H54 (cell line): ENCODE measurements at regions not wholly inside any gene's neighbourhood (a gene's known extent, or its start where the extent isn't known, plus 50 kb on each side); places are given as distances from the start of the nearest gene placed in this dataset.

Experiments used
- DNase-seq: peaks from one replicate; pipeline ENCODE4 v3.0.0; 2011; ENCODE audit warnings: low spot score, mixed read lengths; ENCODE audit not compliant: insufficient read length
- FAIRE-seq: peaks from 3 replicates; lab custom pipeline; 2011; peaks lifted over from hg19 to GRCh38; lab: Jason Lieb, UNC
- POLR2A ChIP-seq: IDR thresholded peaks from 2 replicates; pipeline ENCODE4 v1.6.1; 2011; ENCODE audit warnings: low read depth, mild to moderate bottlenecking, low read length

GRCh38 chr5:68452286-68452685 is 236.7 kb downstream of the PIK3R1 start:
- DNase-seq (no peak), FAIRE-seq (no peak)
- TF ChIP-seq POLR2A = no peak

- DNase-seq = no peak
- TF ChIP-seq POLR2A = no peak
These were observed 238.6 kb downstream of the PIK3R1 start for GRCh38 chr5:68454172-68454571.

DNA sequence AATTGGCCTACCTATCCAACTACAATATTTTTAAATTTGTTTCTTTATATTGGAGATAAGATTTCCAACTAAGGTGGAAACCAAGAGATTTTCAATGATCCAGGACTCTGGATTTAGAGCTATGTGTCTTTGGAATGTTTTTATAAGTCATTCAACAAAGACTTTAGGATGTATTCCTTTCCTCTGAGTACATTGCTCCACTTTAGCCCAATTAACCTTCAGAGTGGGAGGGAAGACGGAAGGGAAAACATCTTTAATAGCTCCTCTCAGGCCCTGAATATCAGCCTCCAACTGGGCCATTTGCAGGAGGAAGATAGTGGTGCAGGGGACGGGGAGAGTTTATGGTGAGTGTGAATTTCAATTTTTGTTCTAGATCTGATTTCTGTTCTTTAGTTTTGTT is 239.2 kb downstream of the PIK3R1 start:
- FAIRE-seq (no peak), DNase-seq (no peak)
- TF ChIP-seq POLR2A = no peak

More at GRCh38 chr5:68454172-68454571, 238.6 kb downstream of the PIK3R1 start:
- no peak for FAIRE-seq

GRCh38 chr5:68455216-68455615 is 239.7 kb downstream of the PIK3R1 start:
- DNase-seq (no peak), FAIRE-seq (no peak)
- no peak for TF ChIP-seq POLR2A

DNA sequence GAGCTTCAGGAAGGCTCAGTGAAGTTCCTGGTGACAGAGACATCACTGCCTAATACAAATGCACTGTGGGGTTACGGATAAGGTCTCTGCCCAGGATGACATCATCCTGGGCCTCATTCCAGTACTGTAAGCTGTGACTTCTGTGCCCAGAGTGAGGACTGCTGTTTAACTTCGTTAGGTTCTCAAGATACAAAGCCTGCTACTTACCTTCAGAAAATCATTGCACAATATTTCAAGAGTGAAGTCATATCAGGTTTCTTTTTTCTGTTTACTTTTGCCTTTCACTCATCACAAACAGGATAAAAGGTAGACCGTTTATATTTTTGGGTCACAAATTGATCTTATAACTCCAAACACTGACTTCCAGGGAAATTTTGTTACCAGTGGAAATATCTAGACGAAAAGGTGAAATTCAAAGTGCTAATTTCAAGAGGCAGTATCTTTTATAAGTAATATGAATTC is 241.2 kb downstream of the PIK3R1 start:
- DNase-seq = no peak
- TF ChIP-seq POLR2A = no peak
- FAIRE-seq = no peak

DNA sequence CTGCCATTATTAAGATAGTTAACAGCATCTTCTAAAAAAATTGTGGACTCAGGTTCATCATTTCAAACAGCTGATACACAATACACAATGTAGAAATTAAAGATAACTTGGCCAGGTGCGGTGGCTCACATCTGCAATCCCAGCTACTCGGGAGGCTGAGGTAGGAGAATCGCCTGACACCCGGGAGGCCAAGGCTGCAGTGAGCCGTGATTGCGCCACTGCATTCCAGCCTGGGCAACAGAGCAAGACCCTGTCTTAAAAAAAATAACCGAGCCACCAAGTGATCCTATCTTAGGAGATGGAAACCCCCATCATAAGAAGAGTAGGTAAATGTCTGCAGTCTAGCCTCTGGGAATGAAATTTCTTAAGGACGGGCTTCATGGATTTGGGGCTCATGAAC is 241.7 kb downstream of the PIK3R1 start:
- no peak for FAIRE-seq
- no peak for DNase-seq

DNA sequence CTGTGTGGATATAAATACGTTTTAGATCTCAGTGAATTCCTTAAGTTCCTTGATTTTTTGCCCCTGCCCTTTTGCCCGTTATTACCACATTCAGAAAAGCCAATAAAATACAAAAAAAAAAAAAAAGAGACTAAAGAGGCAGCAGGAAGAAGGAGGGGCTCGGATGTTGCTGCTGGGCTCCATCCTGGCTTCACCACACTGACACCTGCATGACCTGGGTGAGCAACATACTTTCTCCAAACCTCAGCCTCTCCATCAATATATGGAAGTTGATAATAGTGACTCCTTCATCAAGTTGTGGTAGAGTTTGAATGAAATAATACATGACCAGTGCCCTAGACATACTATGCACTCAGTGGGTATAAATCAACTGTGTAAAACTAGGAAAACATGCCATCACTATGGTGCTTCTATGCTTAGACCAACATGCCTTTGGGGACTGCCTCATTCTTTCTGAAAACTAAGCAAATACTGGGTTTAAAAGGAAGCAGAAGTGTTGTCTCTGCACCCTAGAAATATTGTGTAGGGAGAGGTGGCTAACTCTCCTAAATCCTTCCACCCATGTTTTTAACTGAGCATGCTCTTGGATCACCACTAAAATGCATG is 243.0 kb downstream of the PIK3R1 start:
- no peak for TF ChIP-seq POLR2A
- FAIRE-seq = no peak
- DNase-seq = no peak

More for the DNA sequence above, 241.7 kb downstream of the PIK3R1 start:
- no peak for TF ChIP-seq POLR2A

GRCh38 chr5:68459093-68459809 is 243.7 kb downstream of the PIK3R1 start:
- FAIRE-seq (no peak), DNase-seq (no peak)
- no peak for TF ChIP-seq POLR2A

GRCh38 chr5:68459810-68460139 is 244.2 kb downstream of the PIK3R1 start:
- no peak for FAIRE-seq
- TF ChIP-seq POLR2A = no peak
- no peak for DNase-seq

- FAIRE-seq = no peak
- no peak for DNase-seq
These were observed 244.7 kb downstream of the PIK3R1 start for GRCh38 chr5:68460147-68460798.

DNA sequence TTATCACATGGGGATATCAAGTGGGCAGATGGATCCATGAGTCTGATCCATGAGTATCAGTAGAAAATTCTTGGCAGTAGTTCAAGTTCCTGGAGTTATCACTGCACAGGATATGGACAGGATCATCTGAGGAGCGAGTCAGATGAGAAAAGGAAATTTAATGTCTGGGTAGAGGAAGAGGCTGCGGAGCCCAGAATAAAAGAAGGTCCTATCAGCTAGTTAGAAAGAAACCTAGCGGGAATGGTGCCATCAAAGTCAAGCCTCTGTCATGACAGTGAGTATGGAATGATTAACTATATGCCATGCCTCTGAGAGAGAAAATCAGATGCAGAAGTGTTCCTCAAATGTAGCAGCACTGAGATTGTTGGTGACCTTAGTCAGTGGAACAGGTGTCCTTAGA is 248.1 kb downstream of the PIK3R1 start:
- FAIRE-seq (no peak), DNase-seq (no peak)
- TF ChIP-seq POLR2A = no peak

More at GRCh38 chr5:68460147-68460798, 244.7 kb downstream of the PIK3R1 start:
- no peak for TF ChIP-seq POLR2A

DNA sequence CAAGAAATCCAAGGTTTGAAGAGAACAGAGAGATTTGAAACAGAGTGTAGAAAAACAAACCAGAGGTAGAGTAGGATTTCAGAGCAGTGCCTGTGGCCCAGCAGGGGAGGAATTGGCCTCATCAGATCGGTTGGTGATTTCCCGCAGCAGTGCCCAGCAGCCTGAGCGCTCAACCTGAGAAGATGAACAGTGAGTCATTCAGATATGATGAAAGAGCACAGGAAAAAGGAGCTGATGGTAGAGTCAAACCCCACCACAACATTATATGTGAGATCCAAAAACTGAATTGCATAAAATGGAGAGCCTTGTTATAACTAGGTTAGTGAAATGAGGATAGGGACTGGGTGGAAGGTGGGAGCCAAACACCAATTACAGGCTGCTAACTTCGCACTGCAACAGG is 248.9 kb downstream of the PIK3R1 start:
- DNase-seq (no peak), FAIRE-seq (no peak)

GRCh38 chr5:68465133-68465532 is 249.6 kb downstream of the PIK3R1 start:
- FAIRE-seq (no peak), DNase-seq (no peak)
- no peak for TF ChIP-seq POLR2A

More for the DNA sequence above, 248.9 kb downstream of the PIK3R1 start:
- no peak for TF ChIP-seq POLR2A

- no peak for DNase-seq
- no peak for TF ChIP-seq POLR2A
- FAIRE-seq = no peak
These were observed 250.5 kb downstream of the PIK3R1 start for GRCh38 chr5:68465934-68466551.

DNA sequence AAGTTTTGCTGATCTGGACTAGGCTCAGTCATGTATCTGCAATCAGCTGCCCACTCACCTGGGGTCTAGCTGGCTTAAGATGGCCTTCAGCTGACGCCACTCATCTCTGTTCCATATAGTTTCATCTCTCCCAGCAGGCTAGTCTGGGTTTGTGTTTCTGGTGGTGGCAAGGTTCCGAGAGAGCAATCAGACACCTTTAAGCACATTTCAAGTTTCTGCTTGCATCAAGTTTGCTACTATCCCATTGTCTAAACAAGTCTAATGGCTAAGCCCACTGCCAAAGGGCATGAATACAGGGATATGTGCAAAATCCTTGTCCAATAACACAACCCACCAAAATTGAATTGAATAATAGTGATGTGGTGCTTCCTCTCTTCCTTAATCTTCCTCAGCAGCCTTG is 251.7 kb downstream of the PIK3R1 start:
- FAIRE-seq (no peak), DNase-seq (no peak)
- TF ChIP-seq POLR2A = no peak
